Neural crest cell (in vitro differentiated cells): ENCODE measurements at regions not wholly inside any gene's neighbourhood (a gene's known extent, or its start where the extent isn't known, plus 50 kb on each side); places are given as distances from the start of the nearest gene placed in this dataset.

Experiments
- DNase-seq: peaks from one replicate; pipeline ENCODE4 v3.0.0; 2021; ENCODE audit warnings: low read depth, mixed read lengths, low spot score
- H3K27ac Mint-ChIP-seq: one replicate; pipeline ENCODE4 v1.8.0; 2021; ENCODE audit warnings: mild to moderate bottlenecking, mixed read lengths; ENCODE audit not compliant: unreplicated experiment
- H3K27me3 Mint-ChIP-seq: 2 replicates; pipeline ENCODE4 v1.8.0; 2021; ENCODE audit warnings: low read depth, mild to moderate bottlenecking, mixed read lengths
- H3K36me3 Mint-ChIP-seq: 2 replicates; pipeline ENCODE4 v1.8.0; 2021; ENCODE audit warnings: low read depth, mild to moderate bottlenecking, mixed read lengths
- H3K4me1 Mint-ChIP-seq: 2 replicates; pipeline ENCODE4 v1.8.0; 2021; ENCODE audit warnings: mixed read lengths
- H3K4me3 Mint-ChIP-seq: one replicate; pipeline ENCODE4 v1.8.0; 2021; ENCODE audit warnings: mild to moderate bottlenecking, mixed read lengths
- H3K9me3 Mint-ChIP-seq: 2 replicates; pipeline ENCODE4 v1.8.0; 2021; ENCODE audit warnings: mixed read lengths
- CTCF ChIP-seq: fragments of 200-600 bp; sonication (generic); conservative IDR thresholded peaks from 2 replicates; pipeline ENCODE4 v1.5.0; 2021; ENCODE audit warnings: antibody characterized with exemption, mild to moderate bottlenecking

DNA sequence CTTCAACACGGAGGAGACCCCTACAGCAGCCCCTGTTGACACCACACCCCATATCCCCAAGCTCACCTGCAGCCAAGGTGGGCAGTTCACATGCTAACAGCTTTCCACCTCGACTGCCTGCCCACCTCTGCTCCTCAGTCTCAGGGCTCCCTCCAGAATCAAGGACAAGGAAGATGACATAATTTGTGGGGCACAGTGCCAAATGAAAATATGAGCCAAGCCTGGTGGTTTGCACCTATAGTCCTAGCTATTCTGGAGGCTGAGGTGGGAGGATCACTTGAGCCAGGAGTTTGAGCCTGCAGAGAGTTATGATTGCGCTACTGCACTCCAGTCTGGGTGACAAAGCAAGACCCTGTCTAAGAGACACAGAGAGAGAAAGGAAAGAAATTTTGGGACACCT, 516.3 kb downstream of the BCOR start:
- no peak for TF ChIP-seq CTCF

DNA sequence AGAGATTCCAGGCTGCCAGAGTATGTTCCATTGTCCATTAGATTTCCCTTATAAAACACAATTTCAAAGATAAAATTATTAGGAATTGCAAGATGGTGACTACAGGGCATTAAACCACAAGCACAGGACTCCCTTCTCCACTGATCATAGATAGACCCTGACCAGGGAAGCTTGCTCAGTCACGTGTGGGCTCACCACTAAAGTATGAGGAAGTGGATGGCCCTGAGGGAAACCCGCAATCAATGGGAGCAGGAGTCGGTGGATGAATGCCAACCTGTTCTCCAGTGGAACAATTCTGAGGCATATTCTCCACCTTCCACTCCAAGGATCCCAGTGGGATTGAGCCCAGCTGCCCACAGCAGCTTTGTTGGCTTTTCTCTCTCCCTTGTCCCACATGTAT, 515.7 kb downstream of the BCOR start:
- H3K4me3 Mint-ChIP-seq: no peak overlapping the region
- no peaks in the 10 kb centered on the region for H3K36me3 Mint-ChIP-seq
- H3K27me3 Mint-ChIP-seq: no peaks in the 10 kb centered on the region
- H3K4me1 Mint-ChIP-seq: peaks cover 8% of the 10 kb centered on the region
- no peak for TF ChIP-seq CTCF
- H3K27ac Mint-ChIP-seq: no peak overlapping the region
- no peaks in the 10 kb centered on the region for H3K9me3 Mint-ChIP-seq
- no peak for DNase-seq

More for the DNA sequence above, 516.3 kb downstream of the BCOR start:
- Mint-ChIP-seq H3K36me3 (no peaks in the 10 kb centered on the region), H3K27ac (no peak overlapping the region), H3K4me3 (no peak overlapping the region), H3K27me3 (no peaks in the 10 kb centered on the region), H3K4me1 (peaks cover 15% of the 10 kb centered on the region), H3K9me3 (no peaks in the 10 kb centered on the region)
- no peak for DNase-seq

- Mint-ChIP-seq H3K27me3 (no peaks in the 10 kb centered on the region), H3K4me3 (no peak overlapping the region), H3K27ac (no peak overlapping the region), H3K4me1 (no peaks in the 10 kb centered on the region), H3K36me3 (no peaks in the 10 kb centered on the region), H3K9me3 (no peaks in the 10 kb centered on the region)
- DNase-seq: no peak
- no peak for TF ChIP-seq CTCF
Observed at GRCh38 chrX:39582976-39583375, 514.8 kb downstream of the BCOR start.

DNA sequence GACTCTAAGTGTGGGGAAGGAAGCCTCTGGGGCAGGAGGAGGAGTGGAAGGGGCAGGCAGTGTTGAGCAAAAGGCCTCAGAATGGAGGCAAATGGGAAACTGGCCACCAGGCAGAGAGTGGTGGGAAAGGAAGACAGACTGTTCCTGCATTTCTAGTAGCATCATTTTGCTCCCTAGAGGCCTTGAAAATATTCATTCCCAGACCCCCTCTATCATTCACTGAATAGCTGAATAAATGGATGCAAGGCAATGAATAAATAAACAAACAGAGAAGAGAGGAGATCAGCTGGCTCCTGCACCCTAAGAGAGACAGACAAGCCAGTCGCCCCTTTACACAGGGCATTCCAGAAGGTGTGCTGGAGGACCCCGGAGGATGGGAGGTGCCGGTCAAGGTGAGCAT, 511.9 kb downstream of the BCOR start:
- H3K9me3 Mint-ChIP-seq: no peaks in the 10 kb centered on the region
- no peaks in the 10 kb centered on the region for H3K36me3 Mint-ChIP-seq
- no peak overlapping the region for H3K4me3 Mint-ChIP-seq
- TF ChIP-seq CTCF: no peak
- no peak overlapping the region for H3K27ac Mint-ChIP-seq
- DNase-seq: no peak
- H3K4me1 Mint-ChIP-seq: no peaks in the 10 kb centered on the region
- no peaks in the 10 kb centered on the region for H3K27me3 Mint-ChIP-seq

- TF ChIP-seq CTCF: no peak
- H3K4me1 Mint-ChIP-seq: no peaks in the 10 kb centered on the region
- H3K4me3 Mint-ChIP-seq: no peak overlapping the region
- no peak overlapping the region for H3K27ac Mint-ChIP-seq
- DNase-seq: no peak
- H3K36me3 Mint-ChIP-seq: no peaks in the 10 kb centered on the region
- H3K9me3 Mint-ChIP-seq: no peaks in the 10 kb centered on the region
- no peaks in the 10 kb centered on the region for H3K27me3 Mint-ChIP-seq
Observed at GRCh38 chrX:39586359-39586758, 511.4 kb downstream of the BCOR start.

- Mint-ChIP-seq H3K4me3 (no peak overlapping the region), H3K4me1 (no peaks in the 10 kb centered on the region), H3K36me3 (no peaks in the 10 kb centered on the region), H3K27ac (no peak overlapping the region), H3K9me3 (peaks cover 4% of the 10 kb centered on the region), H3K27me3 (no peaks in the 10 kb centered on the region)
- TF ChIP-seq CTCF: no peak
- no peak for DNase-seq
Observed at GRCh38 chrX:39591099-39591498, 506.7 kb downstream of the BCOR start.
